HG02870 (cell line): ENCODE measurements at regions not wholly inside any gene's neighbourhood (a gene's known extent, or its start where the extent isn't known, plus 50 kb on each side); places are given as distances from the start of the nearest gene placed in this dataset.

Experiments used
- ATAC-seq: cut with Tn5 transposase; IDR thresholded peaks from one replicate; pipeline ENCODE4 v1.9.1; 2021; ENCODE audit warnings: mild to moderate bottlenecking, moderate library complexity; ENCODE audit not compliant: unreplicated experiment

DNA sequence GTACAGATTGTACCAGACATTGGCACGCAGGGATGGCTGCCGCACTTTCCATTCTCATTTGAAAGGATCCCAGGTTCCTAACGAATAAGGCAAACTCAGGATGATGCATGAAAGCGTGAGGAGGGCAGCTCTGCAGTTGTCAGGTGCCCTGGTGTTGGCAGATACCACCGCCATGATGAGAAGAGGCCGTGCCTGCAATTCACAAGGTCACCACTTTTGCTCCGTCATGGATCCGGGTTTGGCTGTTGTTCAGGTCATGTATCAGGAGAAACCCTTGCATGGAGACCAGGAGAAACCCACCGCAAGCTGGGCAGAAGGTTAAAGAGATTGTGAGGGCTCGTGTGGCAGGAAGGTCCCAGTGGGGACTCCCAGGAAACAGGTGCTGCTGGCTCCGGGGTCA is 233.2 kb downstream of the KLF6 start:
- no peak for ATAC-seq

DNA sequence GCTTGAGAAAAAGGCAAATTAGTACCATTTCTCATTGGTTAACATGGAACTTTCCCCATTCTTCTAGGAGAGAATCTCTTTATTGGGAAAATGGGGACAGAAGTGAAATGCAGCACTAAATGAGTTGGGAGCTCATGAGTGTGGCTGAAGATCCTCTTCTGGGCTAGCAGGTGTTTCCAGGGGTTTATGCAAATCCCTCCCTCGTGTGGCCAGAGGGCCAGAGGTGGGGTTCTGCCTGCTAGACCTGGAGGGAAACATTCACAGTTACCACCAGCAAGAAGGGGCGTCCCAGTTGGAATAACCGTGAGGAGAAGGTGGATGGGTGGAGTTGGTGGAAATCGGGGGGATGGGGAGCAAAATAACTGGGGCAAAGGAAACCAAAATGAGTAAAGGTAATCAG is 235.9 kb downstream of the KLF6 start:
- no peak for ATAC-seq

GRCh38 chr10:3548702-3549101 is 236.3 kb downstream of the KLF6 start:
- no peak for ATAC-seq

- no peak for ATAC-seq
These were observed 236.9 kb downstream of the KLF6 start for GRCh38 chr10:3548076-3548475.

GRCh38 chr10:3544561-3544960 is 240.4 kb downstream of the KLF6 start:
- ATAC-seq = no peak

GRCh38 chr10:3542185-3542611 is 242.8 kb downstream of the KLF6 start:
- no peak for ATAC-seq

DNA sequence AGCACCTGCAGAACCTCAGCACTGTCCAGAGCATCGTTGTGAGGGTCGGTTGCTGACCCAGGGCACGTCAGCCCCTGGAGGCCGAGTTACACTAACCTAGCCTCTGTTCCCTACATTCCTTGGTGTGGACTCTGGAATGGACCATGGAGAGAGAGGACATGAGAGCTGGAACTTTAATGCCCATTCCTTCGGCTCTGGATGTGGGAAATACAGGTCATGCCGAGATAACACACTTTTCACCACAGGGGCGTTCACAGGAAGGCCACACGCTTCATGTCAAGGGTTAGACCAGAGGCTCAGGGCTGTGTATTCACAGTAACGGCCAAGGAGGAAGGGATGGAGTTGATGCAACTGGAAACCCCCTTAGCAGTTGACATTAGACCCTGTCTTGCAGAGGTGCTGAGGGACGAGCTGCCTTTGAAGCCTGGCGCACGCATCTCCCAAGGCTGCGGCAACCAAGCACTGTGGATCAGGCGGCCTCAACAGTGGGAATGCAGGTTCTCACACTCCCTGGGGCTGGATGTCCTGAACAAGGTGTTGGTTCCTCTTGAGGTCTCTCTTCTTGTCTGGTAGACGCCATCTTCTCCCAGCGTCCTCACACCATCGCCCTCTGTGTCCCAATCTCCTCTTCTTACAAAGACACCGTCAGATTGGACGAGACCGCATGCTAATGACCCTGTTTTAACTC is 245.2 kb downstream of the KLF6 start:
- ATAC-seq = no peak

GRCh38 chr10:3538656-3539531 is 246.1 kb downstream of the KLF6 start:
- ATAC-seq = no peak

GRCh38 chr10:3538291-3538655 is 246.7 kb downstream of the KLF6 start:
- ATAC-seq = no peak

DNA sequence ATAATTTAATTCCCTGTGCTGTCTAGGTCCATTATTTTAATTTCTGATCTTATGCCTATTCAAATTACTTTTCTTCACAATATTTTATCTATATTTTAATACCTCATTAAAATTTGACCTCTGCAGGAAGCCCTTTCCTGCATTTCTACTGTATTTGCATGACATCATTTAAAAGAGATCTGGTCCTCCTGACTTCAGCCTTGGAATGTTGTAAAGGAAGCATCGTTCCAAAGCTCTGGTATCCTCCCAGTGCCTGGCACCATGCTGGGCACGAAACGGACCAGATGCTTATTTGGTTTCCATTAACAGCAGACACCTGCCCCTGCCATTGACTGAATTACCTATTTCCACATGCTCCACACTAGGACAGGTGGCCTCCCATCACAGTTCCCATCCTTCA is 247.5 kb downstream of the KLF6 start:
- ATAC-seq = no peak

DNA sequence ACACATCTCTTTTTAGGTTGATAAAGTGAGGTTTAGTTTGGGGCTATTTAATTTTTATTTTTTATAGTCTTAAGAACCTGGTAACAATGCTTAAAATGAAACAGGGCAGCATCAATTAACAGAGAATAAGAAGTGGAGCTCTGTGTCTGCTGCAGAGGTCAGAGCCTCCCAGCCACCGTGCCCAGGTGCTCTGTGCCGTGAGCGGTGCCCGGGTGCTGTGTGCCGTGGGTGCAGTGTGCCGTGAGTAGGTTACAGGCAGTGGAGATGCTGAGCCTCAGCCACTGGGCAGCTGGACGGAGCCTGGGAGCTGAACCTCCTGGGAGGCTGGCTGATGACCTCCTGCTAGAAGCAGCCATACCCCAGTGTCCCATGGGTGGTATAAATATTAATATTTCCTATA is 250.0 kb downstream of the KLF6 start:
- no peak for ATAC-seq

DNA sequence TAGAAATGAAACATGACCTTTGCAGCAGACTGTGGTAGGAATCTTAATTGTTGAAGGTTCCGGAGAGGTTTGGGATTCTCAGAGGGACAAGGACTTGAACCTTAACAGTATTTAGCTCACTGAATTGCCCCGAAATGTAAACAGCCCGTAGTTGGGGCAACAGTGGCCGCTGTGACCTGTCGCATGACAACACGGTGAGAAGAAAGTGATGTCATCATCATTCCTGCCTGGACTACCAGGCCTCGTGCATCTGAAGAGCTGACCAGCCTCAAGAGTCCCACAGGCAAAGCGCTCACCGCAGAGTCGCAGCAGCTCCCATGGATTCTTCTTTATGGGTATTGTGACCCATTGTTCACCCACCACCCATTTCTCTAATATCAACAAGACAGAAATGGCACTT is 250.6 kb downstream of the KLF6 start:
- ATAC-seq = no peak

DNA sequence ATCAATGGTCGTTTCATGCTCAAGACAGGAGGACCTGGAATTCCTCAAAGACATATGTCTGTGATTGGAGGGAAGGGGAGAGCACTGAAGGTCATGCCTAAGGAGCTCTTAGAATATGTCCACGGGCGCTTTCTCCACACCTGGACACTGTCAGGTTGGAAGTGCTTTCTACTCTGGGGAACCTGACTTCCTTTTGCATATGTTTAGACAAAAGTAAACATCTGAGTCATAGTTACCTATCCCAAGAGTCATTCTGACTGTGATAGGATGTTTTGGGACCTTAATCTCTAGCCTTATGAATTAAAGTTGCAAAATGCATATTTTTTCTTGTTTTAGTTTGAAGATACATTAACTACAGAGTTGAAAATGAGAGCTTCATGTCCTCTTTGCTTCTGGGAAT is 251.7 kb downstream of the KLF6 start:
- no peak for ATAC-seq

- ATAC-seq = no peak
These were observed 252.4 kb downstream of the KLF6 start for GRCh38 chr10:3532644-3533043.

- ATAC-seq = no peak
These were observed 253.3 kb downstream of the KLF6 start for GRCh38 chr10:3531670-3532069.

GRCh38 chr10:3530783-3531645 is 254.0 kb downstream of the KLF6 start:
- no peak for ATAC-seq

GRCh38 chr10:3530346-3530745 is 254.7 kb downstream of the KLF6 start:
- no peak for ATAC-seq

DNA sequence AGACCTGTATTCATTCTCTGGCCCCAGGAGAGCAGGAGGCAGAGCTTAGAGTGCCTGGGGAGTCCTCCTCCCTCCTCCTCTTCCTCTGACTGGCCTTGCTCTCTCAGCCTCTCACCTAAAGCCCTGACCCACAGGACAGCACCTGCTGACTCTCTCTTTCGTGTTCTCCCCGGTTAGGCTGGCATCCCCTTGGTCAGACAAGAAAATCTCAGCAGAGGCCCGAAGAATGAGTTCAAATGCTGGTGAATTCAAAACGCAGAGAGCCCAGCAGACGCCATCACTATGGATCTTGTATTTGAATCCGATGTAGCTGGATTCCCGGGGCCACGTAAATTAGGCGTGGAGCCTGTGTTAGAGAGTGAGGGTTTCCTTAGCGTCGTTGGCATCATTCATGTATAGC is 255.3 kb downstream of the KLF6 start:
- ATAC-seq = no peak

DNA sequence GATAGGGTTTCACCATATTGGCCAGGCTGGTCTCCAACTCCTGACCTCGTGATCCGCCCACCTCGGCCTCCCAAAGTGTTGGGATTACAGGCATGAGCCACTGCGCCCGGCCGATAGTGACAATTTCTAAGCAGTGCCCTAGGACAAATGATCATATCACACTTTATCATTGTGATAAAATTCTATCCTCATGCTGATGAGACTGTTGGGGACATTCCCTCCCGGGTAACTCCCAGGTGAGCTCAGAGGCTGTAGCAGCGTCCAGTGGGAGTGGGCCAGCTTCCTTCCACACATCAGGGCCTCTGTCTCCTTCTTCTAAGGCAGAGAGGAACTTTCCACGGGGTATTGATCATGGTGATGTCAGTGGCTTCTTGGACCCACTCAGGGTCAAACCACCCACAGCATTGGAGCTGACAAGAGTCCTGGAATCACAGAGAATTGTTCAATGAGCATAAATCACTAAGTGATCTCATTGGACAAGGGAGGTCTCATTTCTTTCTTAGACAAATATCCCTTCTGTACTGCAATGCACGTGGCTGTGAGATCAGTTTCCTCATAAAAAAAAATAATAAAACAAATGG is 256.1 kb downstream of the KLF6 start:
- ATAC-seq = no peak

DNA sequence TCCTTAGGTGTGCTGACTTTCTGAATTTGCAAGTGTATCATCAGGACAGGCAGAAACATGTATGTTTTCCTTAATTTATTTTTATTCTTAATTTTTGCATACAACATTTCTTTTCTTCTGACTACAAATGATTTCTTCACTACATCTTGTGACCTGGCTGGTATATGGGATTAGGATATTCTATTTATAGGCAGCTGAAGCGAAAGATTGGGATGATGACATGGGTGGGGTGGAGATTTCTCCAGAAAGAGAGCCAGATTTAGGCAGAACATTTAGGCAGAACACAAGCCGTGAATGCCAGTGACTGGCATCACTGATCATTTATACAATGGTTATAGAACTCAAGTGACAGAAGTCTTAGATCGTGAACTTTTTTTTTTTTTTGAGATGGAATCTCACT is 256.7 kb downstream of the KLF6 start:
- ATAC-seq = no peak

GRCh38 chr10:3527869-3528268 is 257.1 kb downstream of the KLF6 start:
- no peak for ATAC-seq
